Endothelial cell (in vitro differentiated cells): ENCODE measurements at regions not wholly inside any gene's neighbourhood (a gene's known extent, or its start where the extent isn't known, plus 50 kb on each side); places are given as distances from the start of the nearest gene placed in this dataset.

Experiments
- DNase-seq: peaks from one replicate; pipeline ENCODE4 v3.0.0; 2021; ENCODE audit warnings: low spot score
- H3K27ac Mint-ChIP-seq: one replicate; pipeline ENCODE4 v1.8.0; 2021; ENCODE audit warnings: mixed read lengths, inconsistent platforms; ENCODE audit not compliant: unreplicated experiment
- H3K27me3 Mint-ChIP-seq: one replicate; pipeline ENCODE4 v1.8.0; 2021; ENCODE audit warnings: mild to moderate bottlenecking, moderate library complexity, mixed read lengths, inconsistent platforms; ENCODE audit not compliant: unreplicated experiment
- H3K36me3 Mint-ChIP-seq: one replicate; pipeline ENCODE4 v1.8.0; 2021; ENCODE audit warnings: mild to moderate bottlenecking, low read depth, mixed read lengths, inconsistent platforms; ENCODE audit not compliant: unreplicated experiment
- H3K4me1 Mint-ChIP-seq: one replicate; pipeline ENCODE4 v1.8.0; 2021; ENCODE audit warnings: mild to moderate bottlenecking, mixed read lengths, inconsistent platforms; ENCODE audit not compliant: unreplicated experiment
- H3K4me3 Mint-ChIP-seq: one replicate; pipeline ENCODE4 v1.8.0; 2021; ENCODE audit warnings: mild to moderate bottlenecking, mixed read lengths, inconsistent platforms; ENCODE audit not compliant: unreplicated experiment
- H3K9me3 Mint-ChIP-seq: one replicate; pipeline ENCODE4 v1.8.0; 2021; ENCODE audit warnings: mixed read lengths, inconsistent platforms; ENCODE audit not compliant: unreplicated experiment
- CTCF ChIP-seq: fragments of 200-600 bp; sonication (generic); IDR thresholded peaks from one replicate; pipeline ENCODE4 v1.5.0; 2021; ENCODE audit warnings: antibody characterized with exemption; ENCODE audit not compliant: unreplicated experiment

GRCh38 chr4:167290678-167291077 is 56.4 kb upstream of the SPOCK3 start:
- peak; percentile 48 for TF ChIP-seq CTCF
- no peaks in the 10 kb centered on the region for H3K9me3 Mint-ChIP-seq

GRCh38 chr4:167308876-167309275 is 74.6 kb upstream of the SPOCK3 start:
- TF ChIP-seq CTCF: no peak
- Mint-ChIP-seq H3K4me3 (no peak overlapping the region), H3K9me3 (no peaks in the 10 kb centered on the region), H3K27me3 (no peaks in the 10 kb centered on the region), H3K27ac (peak overlapping the region; percentile 9), H3K36me3 (no peaks in the 10 kb centered on the region), H3K4me1 (peaks cover 10% of the 10 kb centered on the region)
- no peak for DNase-seq

More at GRCh38 chr4:167290678-167291077, 56.4 kb upstream of the SPOCK3 start:
- no peak for DNase-seq
- H3K4me3 Mint-ChIP-seq: no peak overlapping the region
- no peak overlapping the region for H3K27ac Mint-ChIP-seq
- H3K27me3 Mint-ChIP-seq: peaks cover 2% of the 10 kb centered on the region
- no peaks in the 10 kb centered on the region for H3K36me3 Mint-ChIP-seq
- H3K4me1 Mint-ChIP-seq: no peaks in the 10 kb centered on the region

- Mint-ChIP-seq H3K4me3 (no peak overlapping the region), H3K27ac (no peak overlapping the region), H3K4me1 (no peaks in the 10 kb centered on the region), H3K36me3 (no peaks in the 10 kb centered on the region), H3K9me3 (no peaks in the 10 kb centered on the region), H3K27me3 (no peaks in the 10 kb centered on the region)
- no peak for DNase-seq
- TF ChIP-seq CTCF: no peak
Observed at GRCh38 chr4:167321299-167321698, 87.0 kb upstream of the SPOCK3 start.

GRCh38 chr4:167339781-167340180 is 105.5 kb upstream of the SPOCK3 start:
- no peaks in the 10 kb centered on the region for H3K36me3 Mint-ChIP-seq
- peaks cover 2% of the 10 kb centered on the region for H3K27me3 Mint-ChIP-seq
- no peaks in the 10 kb centered on the region for H3K9me3 Mint-ChIP-seq

GRCh38 chr4:167359711-167360110 is 125.4 kb upstream of the SPOCK3 start:
- Mint-ChIP-seq H3K4me3 (no peak overlapping the region), H3K4me1 (no peaks in the 10 kb centered on the region), H3K27me3 (no peaks in the 10 kb centered on the region), H3K27ac (no peak overlapping the region), H3K36me3 (no peaks in the 10 kb centered on the region), H3K9me3 (no peaks in the 10 kb centered on the region)
- TF ChIP-seq CTCF: no peak
- no peak for DNase-seq

More at GRCh38 chr4:167339781-167340180, 105.5 kb upstream of the SPOCK3 start:
- TF ChIP-seq CTCF: no peak
- no peak for DNase-seq
- Mint-ChIP-seq H3K27ac (no peak overlapping the region), H3K4me3 (no peak overlapping the region), H3K4me1 (peaks cover 18% of the 10 kb centered on the region)
